HG02763 (cell line): ENCODE measurements at regions not wholly inside any gene's neighbourhood (a gene's known extent, or its start where the extent isn't known, plus 50 kb on each side); places are given as distances from the start of the nearest gene placed in this dataset.

ENCODE experiments used
- ATAC-seq: cut with Tn5 transposase; IDR thresholded peaks from one replicate; pipeline ENCODE4 v1.9.1; 2021; ENCODE audit warnings: mild to moderate bottlenecking, moderate library complexity; ENCODE audit not compliant: unreplicated experiment

GRCh38 chr11:19597206-19597605, 115.4 kb upstream of the NAV2 start:
- no peak for ATAC-seq

DNA sequence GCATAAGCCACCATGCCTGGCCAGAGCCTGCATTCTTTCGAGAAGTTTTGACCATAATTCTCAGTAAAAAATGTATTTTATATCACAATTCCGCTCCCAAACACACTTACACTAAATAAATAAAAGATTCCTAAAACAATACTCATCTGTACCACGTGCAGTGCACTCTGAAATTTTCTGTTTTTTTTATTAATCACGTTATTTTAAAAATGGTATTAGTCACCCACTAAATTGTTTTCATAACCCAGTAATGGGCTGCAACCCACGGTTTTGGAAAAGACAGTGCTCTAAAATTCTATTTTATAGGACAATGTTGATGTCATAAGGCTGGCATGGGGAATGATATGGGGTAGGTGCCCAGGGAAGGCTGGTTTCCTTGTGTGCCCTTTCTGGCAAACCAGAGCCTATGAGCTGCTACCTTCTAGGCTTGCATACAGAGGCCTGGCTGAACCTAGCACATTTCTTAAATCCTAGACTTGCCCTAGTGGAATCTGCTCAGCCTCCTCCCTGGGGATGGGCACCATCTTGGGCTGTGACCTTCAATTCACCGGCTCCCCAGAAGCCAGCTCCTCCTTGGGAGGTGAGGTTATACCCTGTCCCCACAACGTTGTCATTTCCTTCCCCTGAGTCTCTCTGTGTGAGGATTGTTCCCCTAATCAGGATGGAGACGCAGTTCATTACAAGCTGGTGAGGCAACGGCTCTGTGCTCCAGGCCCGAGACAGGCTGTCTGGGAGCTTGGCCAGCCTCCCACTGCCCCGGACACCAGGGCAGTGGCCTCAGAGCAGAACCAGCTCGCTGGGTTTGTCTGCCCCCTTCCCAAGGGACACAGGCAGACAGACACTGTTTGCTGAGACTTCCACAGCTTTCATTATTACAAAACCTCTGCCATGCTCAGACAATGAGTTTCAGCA, 116.5 kb upstream of the NAV2 start:
- no peak for ATAC-seq

- no peak for ATAC-seq
Measured at GRCh38 chr11:19595499-19595839, 117.2 kb upstream of the NAV2 start.

- no peak for ATAC-seq
Measured at GRCh38 chr11:19594326-19594725, 118.3 kb upstream of the NAV2 start.

DNA sequence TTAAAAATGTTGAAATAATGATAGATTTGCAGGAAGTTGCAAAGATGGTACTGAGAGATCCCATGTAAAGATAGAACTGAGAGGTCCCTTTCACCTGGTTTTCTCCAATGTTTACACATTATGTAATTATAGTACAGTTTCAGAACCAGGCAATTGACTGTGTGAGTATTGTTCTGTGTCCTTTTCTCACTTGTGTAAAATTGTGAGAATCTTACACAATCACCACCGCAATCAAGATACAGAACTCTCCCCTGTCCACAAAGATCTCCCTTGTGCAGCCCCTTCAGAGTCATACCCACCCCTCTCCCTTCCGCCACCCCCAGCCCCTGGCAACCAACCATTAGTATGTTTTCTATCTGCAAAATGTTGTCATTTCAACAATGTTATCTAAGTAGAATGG, 119.8 kb upstream of the NAV2 start:
- no peak for ATAC-seq

GRCh38 chr11:19589567-19590260, 122.9 kb upstream of the NAV2 start:
- ATAC-seq: no peak

GRCh38 chr11:19587979-19588378, 124.7 kb upstream of the NAV2 start:
- ATAC-seq: no peak

DNA sequence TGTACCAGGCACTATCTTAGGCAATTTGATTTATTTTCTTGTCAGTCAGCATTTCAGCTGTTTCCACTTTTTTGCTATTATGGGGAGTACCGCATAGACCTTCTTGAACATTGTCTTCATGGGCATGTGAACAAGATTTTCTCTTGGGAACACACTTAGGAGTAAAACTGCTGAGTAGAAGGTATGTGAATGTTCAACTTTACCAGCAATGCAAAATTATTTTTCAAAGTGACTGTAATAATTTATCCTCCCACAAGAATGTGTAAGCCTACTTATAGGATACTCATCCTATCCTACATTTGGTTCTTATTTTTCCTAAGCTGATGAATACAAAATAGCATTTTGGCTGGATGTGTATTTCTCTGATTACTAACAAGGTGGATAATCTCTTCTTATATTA, 132.0 kb upstream of the NAV2 start:
- ATAC-seq: no peak

GRCh38 chr11:19579957-19580356, 132.7 kb upstream of the NAV2 start:
- no peak for ATAC-seq

DNA sequence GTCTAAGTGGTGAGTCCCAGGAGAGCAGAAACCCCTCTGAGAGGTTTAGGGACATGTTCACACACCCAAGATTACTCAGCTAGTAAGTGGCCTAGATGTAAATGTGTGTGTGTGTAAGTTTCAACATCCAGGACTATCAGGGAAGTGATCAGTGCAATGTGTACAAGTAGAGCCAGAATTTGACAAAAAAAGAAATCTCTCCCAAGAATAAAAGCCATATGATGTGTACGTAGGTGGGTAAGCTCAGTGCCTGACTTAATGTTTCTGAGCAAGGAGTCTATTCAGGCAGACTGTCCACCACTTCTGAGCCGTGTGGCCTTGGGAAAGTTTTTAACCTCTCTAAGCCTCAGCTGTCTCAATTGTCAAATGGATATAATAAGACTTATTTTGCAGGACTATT, 133.8 kb upstream of the NAV2 start:
- ATAC-seq: no peak

GRCh38 chr11:19577976-19578619, 134.5 kb upstream of the NAV2 start:
- no peak for ATAC-seq

DNA sequence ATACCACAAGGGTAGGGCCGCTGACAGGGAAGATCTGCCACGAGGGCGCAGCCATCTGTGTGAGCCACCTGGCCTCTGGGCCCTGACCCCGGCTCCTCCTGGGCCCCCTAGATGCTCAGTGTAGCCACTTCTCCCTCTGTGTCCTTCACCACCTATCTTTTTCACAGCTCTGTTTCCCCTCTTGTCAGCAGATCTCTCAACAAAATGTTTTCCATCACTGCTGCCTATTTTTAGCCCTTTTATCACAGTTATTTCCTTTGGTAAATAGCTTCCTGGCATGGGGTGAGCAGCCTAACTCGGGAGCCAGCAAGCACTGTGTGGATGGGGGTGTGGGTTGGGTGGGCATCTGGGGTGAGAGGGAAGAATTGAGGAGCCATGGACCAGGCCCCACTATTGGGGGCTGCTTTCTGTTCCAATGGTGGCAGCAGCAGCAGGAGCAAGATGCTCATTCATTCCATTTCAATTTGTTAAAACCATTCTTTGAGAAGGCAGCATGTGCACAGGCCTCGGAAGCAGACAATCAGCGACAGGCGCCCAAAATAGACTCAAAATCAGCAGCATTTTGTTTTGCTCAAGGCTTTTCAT, 135.2 kb upstream of the NAV2 start:
- ATAC-seq: no peak

GRCh38 chr11:19576903-19577302, 135.7 kb upstream of the NAV2 start:
- ATAC-seq: no peak

DNA sequence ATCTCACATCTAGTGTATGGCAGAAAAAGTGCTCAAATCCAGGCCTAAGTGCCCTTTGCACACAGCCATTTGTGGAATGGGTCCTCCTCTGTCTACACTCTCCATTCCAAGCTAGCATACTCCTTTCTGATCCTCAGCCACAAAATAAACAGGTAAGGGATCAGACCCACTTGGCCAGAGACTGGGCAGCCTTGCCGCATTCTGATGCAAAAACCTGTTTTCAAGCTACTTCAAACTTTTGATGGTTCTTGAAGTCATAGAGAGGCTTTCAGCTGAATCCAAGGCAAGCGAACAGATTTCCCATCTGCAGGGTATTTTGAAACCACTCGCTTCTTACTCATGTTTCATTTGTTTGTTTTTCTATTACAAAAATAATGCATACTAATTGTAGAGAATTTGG, 136.6 kb upstream of the NAV2 start:
- ATAC-seq: no peak

DNA sequence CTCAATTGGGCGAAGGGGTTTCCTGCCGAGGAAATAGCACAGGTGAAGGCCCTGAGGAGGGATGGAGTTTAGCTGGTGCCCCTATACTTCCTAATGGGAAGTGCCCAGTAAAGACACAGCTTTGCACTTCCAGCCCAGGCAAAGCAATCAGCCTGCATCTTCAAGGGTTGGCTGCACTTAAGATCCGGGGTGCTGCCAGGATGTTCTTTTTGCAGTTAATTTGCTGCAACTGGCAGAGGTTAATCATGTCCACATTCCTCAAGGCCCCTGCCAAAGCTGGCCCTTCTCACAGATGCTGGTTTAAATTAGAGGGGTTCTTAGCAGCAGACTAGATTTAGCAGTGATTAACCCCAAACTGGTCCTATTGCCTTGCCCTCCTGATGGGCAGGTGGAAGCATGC, 137.7 kb upstream of the NAV2 start:
- ATAC-seq: no peak

DNA sequence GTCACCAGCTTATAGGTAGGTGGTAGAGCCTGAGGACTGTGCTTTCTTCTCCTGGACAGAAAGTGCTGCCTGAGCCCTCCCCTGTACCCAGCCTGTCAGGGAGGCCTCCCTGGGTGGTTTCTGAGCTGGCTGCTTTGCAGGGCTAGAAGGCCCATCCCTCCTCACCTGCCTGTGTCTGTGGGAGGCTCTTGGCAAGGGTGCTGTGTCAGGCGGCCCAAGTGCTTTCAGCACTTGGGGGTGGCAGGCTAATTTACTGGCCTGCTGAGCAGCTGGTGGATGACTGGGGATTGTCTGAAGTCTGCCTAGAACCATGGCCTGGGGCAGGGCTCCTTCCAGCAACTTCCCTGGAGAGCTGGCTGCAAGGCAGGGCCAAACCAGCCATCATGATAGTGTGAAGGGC, 139.0 kb upstream of the NAV2 start:
- no peak for ATAC-seq

DNA sequence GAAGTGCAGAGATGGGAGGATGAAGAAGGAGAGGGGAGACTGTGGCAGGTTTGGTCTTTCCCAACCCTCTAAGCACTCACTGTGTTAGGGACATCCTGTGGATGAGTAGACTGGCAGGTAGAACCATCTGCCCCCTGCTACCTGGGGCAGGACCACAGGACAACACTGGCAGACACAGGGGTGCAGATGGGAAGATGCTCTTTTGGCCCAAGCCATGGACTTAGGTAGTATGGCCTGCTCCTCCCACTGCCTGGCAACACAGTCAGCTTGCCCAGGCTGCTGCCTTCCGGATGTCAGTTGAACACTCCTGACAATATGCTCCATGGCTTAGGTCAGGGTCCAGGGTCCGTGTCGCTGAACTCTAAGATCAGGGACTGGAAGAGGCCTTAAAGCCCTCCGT, 140.7 kb upstream of the NAV2 start:
- ATAC-seq: no peak

GRCh38 chr11:19570889-19571288, 141.7 kb upstream of the NAV2 start:
- no peak for ATAC-seq

- no peak for ATAC-seq
Measured at GRCh38 chr11:19567996-19568395, 144.6 kb upstream of the NAV2 start.

GRCh38 chr11:19566583-19567379, 145.9 kb upstream of the NAV2 start:
- no peak for ATAC-seq

DNA sequence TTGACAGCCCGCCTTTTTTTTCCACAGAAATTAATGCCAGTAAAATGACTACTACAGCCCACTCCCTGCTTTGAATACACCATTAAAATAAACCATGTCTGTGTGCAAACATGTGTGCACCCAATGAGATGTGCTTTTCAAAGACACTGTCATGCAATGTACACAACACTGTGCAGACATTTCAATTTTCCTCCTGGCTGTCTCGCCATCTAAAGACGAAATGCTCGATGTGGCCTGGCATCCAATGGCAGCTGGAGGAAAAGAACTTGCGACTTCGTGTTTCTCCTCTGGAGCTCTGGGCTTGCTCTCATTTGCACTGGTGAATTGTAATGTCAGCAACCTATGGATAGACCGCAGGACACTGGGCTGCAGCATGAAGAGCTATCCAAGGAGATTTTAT, 147.0 kb upstream of the NAV2 start:
- ATAC-seq: no peak
